Right renal cortex interstitium (tissue), 3 donors: ENCODE measurements at regions not wholly inside any gene's neighbourhood (a gene's known extent, or its start where the extent isn't known, plus 50 kb on each side); places are given as distances from the start of the nearest gene placed in this dataset.

Experiments used
- DNase-seq, 3 donors: peaks; one replicate each; pipeline ENCODE4 v3.0.0-alpha.2; 2013; ENCODE audit warnings: low read depth in 3 of 3, low spot score in 2 of 3

DNA sequence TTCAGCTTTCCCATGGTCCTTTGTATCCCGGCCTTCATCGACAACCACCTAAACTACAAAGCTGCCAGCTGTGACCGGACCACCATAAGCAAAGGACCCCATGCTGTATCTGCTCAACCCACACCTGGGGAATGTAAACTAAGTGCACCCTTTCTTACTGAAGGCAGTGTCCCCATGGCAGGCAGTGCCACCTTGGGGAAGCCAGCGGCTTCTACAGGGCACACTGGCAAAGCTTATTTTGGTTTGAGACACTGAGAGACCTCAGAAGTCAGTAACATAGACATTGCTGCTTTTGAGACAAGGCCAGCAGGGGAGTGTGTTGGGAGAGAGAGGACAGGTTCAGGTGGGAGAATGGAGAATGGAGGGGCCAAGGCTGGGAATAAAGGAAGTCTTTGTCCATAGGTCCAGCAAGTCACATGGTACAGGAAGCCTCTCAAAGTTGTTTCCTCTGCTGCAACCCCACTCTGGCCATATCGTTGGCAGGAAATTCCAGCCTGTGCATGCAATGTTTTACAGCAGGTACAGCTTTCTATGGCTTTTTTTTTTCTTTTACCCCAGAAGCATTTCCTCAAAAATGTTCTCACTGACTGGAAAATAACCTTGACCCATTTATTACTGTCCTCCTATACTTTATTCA lies 85.9 kb upstream of the NPVF start:
- DNase-seq = no peak

GRCh38 chr7:25314731-25315267 lies 86.5 kb upstream of the NPVF start:
- DNase-seq = no peak

DNA sequence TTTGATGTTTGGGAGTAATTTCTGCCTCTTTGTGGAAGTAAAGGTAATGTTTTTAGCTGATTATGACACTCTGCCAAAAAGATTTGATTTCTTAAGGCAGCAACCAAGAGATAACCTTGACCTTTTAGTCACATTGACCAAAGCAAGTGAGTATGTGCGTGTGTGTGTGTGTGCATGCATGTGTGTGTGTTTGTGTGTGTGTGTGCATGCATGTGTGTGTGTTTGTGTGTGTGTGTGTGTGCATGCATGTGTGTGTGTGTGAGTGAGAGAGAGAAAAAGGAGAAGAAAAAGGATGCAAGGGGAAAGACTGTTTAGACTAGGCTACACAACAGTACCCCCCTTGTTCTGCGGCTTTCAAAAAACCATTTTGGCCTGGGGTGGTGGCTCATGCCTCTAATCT lies 88.1 kb upstream of the NPVF start:
- DNase-seq = no peak

- DNase-seq = no peak
Measured at GRCh38 chr7:25318047-25318446, 89.8 kb upstream of the NPVF start.

- no peak for DNase-seq
Measured at GRCh38 chr7:25319707-25320106, 91.4 kb upstream of the NPVF start.

- DNase-seq = no peak
Measured at GRCh38 chr7:25320791-25321190, 92.5 kb upstream of the NPVF start.

DNA sequence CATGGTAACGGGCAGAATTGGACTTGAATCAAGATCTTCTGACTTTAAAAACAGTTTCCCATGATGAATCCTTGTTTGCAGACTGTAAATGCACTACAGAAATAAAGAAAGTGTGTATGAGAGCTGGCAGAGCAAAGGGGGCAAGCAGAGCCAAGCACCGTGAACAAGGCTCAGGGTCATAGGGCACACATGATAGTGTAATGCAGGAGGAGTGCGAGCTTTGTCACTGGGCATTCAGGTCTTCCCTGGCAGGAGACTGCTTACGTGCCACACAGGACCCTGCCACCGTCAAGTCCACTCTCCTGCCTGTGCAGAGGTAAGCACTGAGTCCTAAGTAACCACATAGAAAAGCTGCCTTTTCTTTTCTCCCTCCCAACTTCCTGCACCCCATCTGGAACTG lies 93.1 kb upstream of the NPVF start:
- DNase-seq = no peak

DNA sequence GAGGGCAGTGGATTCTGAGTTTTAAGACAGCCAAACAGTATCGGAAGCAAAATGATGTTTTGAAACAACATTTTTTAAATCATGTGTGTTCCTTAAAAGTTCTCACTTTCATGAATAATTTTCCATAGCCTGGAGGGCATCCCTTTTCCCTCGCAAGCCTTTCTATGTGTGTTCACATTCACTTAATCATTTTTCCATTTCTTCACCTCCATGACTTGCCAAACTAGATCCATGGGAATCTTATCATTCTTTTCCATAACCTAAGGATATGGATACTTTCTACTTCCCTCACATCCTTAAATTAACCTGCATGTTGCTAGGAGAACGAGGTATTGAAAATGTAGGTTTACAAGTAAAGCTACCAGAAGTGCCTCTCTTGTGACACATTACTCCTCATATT lies 94.2 kb upstream of the NPVF start:
- DNase-seq = no peak

DNA sequence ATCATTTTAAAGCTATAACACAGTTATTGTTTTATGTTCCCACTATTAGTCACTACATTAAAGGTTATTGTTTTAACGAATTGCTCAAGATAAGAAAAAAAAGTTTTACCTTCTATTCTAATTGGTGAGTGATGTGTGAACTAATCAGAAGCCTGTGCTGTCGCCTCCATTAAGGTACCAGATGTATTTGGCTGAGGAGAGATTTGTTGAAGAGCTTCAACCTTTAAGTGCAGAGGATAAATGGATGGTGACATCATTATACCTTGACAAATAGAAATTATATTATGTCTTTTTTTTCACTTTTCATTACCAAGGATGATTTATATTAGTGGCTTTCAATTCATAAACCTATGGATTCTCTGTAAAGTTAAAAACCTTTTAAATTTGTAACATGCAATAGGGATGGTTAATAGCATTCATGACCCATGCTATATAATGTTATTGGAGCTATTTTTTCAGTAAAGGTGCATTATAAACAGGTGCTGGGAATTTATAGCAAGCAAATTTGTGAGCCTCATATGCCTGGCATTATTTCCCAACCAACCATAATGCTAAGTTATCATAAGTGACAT lies 97.0 kb upstream of the NPVF start:
- no peak for DNase-seq

- no peak for DNase-seq
Measured at GRCh38 chr7:25326501-25327156, 98.3 kb upstream of the NPVF start.

DNA sequence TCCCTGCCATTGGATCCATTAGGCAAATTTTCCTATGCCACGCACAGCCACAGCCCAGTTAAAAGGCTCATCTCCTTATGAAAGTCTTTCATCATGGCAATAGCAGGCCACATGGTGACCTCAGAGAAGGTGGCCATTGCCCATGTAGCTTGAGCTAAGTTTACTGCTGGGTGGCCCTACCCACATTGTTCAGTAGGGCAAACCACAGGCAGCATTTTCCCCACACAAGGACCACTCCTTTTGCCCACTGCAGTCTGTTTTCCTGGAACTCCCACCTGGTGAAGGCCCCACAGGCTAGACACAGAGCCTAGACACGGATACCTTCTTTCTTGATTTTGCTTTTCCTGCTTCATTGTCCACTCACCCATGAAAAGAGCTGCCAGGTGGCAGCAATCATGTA lies 101.5 kb upstream of the NPVF start:
- no peak for DNase-seq

DNA sequence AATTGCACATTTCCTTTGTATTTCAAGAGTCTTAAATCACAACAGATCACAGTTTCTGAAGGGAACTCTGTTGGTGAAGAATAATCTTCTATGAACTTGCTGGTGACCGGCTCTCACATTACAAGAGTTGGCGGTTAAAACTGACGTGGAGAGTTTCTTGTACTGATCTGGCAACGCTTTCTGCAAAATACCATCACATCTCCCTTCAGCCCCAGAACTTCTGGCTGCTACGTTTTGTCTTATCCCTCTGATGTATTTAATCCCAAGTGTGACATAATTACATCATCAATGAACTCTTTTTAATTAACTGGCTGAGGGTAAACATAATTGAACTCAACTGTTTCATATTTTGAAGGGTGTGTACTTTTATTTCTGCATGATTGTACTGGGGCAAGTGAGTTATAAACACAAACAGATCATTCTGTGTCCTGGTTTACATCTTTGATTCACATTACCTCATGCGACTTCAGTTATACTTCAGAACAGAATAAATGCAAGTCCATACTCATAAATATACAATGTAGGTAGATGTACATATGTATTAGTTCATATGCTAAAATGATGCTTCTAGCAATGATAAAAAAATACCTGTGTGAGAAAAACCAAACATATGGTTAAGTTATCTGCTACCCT lies 105.1 kb upstream of the NPVF start:
- no peak for DNase-seq

DNA sequence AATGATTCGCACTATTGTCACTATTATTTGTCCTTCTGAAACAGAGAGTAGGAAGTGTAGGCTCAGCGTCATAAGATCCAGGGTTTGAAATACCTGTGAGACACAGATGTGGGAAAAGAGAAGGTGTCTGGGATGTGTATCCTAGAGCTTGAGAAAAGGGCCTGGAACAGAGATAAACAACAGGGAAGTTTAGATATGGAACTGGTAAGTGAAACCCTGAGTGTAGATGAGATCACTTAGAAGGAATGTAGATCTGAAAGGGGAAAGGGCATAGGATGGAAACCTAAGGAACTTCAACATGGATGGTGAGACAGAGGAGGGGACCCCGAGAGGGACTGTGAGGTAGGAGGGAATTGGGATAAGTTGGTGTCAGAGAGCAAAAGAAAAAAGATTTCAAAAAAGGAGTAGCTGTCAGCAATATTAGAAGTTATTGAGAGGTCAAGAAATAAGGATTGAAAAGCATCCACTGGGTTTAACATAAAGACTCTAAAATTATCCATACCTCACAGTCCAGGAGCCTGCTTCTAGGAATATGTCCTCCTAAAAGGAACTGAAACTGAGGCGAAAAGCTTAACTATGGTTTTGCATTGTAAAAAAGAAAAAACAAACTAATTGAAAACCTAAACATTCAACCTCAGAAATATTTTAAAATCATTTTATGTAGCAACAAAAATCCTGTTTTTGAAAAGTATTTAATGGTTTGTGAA lies 119.2 kb upstream of the NPVF start:
- DNase-seq = no peak

- DNase-seq = no peak
Measured at GRCh38 chr7:25348104-25348503, 119.8 kb upstream of the NPVF start.

- no peak for DNase-seq
Measured at GRCh38 chr7:25349283-25350017, 121.2 kb upstream of the NPVF start.

- DNase-seq = no peak
Measured at GRCh38 chr7:25350041-25350440, 121.8 kb upstream of the NPVF start.

GRCh38 chr7:25351761-25352160 lies 123.5 kb upstream of the NPVF start:
- DNase-seq = no peak

GRCh38 chr7:25353196-25353595 lies 124.9 kb upstream of the NPVF start:
- no peak for DNase-seq

DNA sequence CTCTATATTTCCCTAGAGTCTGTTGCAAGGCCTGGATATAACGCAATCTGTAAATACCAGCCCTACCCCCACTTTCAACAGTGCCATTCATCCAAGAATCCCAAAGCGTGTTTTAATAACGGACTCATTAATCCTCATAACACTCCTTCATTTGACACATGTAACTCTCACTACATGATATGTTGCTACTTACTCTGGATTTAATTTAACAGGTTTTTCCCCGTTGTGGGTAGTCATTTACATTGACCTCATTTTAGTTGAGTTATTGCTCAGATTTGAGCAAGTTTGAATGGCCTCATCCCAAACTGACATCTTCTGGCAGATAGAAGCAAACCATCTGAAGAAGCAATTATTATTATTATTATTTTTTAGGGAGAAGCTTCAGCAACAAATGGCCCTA lies 125.4 kb upstream of the NPVF start:
- no peak for DNase-seq

DNA sequence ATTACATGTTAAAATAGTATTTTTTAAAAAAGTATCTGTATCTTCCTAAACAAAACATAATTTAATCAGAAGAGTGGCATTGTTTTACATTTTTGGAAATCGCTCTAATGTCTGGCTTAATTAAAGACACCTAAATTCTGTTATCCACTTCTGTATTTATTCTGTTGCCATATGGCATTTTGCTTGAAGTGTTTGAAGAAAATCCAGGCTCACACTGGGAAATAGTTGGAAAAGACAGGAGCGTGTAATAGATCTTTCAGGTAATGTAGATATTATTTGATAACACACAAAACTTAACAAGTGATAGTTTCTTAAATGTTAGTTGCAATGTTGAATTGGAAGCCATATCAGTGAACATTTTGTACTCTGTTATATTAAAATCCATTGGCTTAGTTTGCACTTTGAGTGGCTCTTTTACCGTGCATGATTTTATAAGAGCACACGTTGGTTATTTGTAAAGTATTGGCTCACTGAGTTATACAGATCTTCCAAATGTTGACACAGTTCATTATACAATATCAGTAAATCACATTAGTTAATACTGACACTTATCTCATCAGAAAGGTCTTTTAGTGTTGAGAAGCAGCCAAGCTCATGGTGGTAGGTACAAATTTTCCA lies 128.4 kb upstream of the NPVF start:
- DNase-seq = no peak
